ENCODE measurements at regions not wholly inside any gene's neighbourhood (a gene's known extent, or its start where the extent isn't known, plus 50 kb on each side); places are given as distances from the start of the nearest gene placed in this dataset.

DNA sequence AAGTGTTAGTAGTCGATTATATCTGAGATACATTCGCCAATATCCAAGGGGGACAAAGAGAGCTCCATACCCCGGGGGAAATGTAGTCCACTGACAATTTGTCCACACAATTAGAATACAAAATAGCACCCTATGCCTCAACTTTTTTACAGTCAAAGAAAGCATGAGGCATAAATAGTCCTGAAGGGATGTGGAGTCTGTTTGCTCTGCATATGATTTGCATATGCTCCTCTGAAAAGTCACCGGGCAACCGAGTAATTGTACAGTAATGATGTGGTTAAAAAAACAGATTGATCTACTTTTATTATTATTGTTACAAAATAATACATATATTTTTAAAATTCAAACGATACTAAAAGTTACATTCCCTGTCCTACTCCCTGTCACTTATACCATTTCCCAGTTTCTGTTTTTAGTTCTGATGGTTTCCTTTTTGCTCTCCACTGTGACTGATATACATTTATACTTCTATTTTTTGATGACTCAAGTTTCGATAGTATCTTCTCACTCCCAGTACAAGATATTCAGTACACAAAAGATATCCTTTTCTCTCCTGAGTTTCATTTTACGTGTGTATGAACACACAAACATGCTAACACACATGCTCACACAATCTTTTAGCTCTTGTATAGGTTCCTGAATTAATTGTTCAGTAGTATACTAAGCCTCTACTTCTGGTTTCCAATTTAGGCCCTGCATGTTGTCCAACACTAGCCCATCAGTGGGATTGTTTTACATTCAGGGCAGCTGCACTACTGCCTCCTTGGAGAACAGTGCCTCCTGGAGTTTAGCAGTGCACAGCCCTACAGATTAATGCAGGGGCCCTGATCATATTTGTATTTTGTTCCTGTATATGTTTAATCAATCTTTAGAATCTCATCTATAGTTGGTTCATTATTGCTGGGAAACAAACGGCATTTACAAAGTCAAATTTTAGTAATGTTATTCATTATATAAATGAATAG lies 130.9 kb downstream of the TES start:
- Histone ChIP-seq H3K27me3 (ENCODE audit: control insufficient read depth in 3 of 3, insufficient read depth in 3 of 3, low read length in 2 of 3) (no peaks in the 10 kb centered on the region), H3K9ac (ENCODE audit: insufficient read depth in 1 of 2, low read length in 2 of 2) (no peak overlapping the region), H3K9me3 (ENCODE audit: control insufficient read depth in 4 of 4, insufficient read depth in 3 of 4, low read length in 3 of 4) (no peaks in the 10 kb centered on the region), H3K27ac (ENCODE audit: low read depth in 1 of 2, low read length in 1 of 2) (no peak overlapping the region), H3K4me1 (ENCODE audit: control insufficient read depth in 5 of 5, insufficient read depth in 5 of 5, low read length in 5 of 5) (peaks cover 0 to 16% (median 0%) of the 10 kb centered on the region in 5 donors), H3K4me3 (no peak overlapping the region), H3K36me3 (ENCODE audit: control insufficient read depth in 4 of 4, insufficient read depth in 4 of 4, low read length in 4 of 4) (no peaks in the 10 kb centered on the region)
- WGBS, 2 donors, result 80 to 86% methylated on average over 9 of the region's 9 CpGs
- no peak for DNase-seq
- TF ChIP-seq, protein P1, sequence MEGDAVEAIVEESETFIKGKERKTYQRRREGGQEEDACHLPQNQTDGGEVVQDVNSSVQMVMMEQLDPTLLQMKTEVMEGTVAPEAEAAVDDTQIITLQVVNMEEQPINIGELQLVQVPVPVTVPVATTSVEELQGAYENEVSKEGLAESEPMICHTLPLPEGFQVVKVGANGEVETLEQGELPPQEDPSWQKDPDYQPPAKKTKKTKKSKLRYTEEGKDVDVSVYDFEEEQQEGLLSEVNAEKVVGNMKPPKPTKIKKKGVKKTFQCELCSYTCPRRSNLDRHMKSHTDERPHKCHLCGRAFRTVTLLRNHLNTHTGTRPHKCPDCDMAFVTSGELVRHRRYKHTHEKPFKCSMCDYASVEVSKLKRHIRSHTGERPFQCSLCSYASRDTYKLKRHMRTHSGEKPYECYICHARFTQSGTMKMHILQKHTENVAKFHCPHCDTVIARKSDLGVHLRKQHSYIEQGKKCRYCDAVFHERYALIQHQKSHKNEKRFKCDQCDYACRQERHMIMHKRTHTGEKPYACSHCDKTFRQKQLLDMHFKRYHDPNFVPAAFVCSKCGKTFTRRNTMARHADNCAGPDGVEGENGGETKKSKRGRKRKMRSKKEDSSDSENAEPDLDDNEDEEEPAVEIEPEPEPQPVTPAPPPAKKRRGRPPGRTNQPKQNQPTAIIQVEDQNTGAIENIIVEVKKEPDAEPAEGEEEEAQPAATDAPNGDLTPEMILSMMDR (IDR thresholded peaks at IDR 0.05; ENCODE audit: control extremely low read depth, extremely low read depth), result no peak
- no peak for ATAC-seq (ENCODE audit: insufficient read depth, low FRiP score)

GRCh38 chr7:116342125-116342524 lies 131.8 kb downstream of the TES start:
- DNase-seq (no peak), ATAC-seq (ENCODE audit: insufficient read depth, low FRiP score) (no peak)
- H3K27me3 ChIP-seq (ENCODE audit: control insufficient read depth in 3 of 3, insufficient read depth in 3 of 3, low read length in 2 of 3), result no peaks in the 10 kb centered on the region
- H3K9ac ChIP-seq (ENCODE audit: insufficient read depth in 1 of 2, low read length in 2 of 2), result no peak overlapping the region
- H3K4me1 ChIP-seq (ENCODE audit: control insufficient read depth in 5 of 5, insufficient read depth in 5 of 5, low read length in 5 of 5), result peaks cover 0 to 16% (median 0%) of the 10 kb centered on the region in 5 donors
- TF ChIP-seq, protein P1 (IDR thresholded peaks at IDR 0.05; ENCODE audit: control extremely low read depth, extremely low read depth), result no peak
- no peak overlapping the region for H3K4me3 ChIP-seq
- H3K9me3 ChIP-seq (ENCODE audit: control insufficient read depth in 4 of 4, insufficient read depth in 3 of 4, low read length in 3 of 4), result no peaks in the 10 kb centered on the region
- H3K36me3 ChIP-seq (ENCODE audit: control insufficient read depth in 4 of 4, insufficient read depth in 4 of 4, low read length in 4 of 4), result no peaks in the 10 kb centered on the region
- no peak overlapping the region for H3K27ac ChIP-seq (ENCODE audit: low read depth in 1 of 2, low read length in 1 of 2)

DNA sequence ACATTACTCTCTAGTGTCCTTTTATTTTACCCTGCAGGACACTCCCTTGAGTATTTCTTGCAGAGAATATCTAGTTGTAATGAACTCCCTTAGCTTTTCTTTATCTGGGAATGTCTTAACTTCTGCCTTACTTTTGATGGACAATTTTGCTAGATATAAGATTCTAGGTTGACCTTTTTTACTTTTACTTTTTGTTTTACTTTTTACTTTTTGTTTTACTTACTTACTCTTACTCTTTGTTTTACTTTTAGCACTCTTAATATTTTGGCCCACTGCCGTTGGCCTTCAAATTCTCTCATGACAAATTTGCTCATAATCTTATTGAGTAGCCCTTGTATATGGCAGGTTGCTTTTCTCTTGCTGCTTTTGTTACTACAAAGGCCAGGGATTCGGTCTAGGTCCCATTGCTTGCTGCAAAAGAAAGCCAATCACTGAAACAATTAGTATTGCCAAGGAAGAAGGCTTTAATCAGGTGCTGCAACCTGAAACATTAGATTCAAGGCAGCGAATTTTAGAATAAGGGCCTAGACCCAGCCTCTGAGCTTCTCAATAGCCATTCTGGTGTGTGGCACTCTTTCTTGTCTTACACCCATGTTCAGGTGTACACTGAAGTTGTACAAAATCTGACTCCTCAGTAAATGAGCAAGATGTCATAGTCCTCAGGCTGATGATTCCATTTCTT lies 137.0 kb downstream of the TES start:
- Histone ChIP-seq H3K4me3 (no peak overlapping the region), H3K9me3 (ENCODE audit: control insufficient read depth in 4 of 4, insufficient read depth in 3 of 4, low read length in 3 of 4) (no peaks in the 10 kb centered on the region), H3K4me1 (ENCODE audit: control insufficient read depth in 5 of 5, insufficient read depth in 5 of 5, low read length in 5 of 5) (peaks cover 0 to 3% (median 0%) of the 10 kb centered on the region in 5 donors), H3K9ac (ENCODE audit: insufficient read depth in 1 of 2, low read length in 2 of 2) (no peak overlapping the region), H3K27ac (ENCODE audit: low read depth in 1 of 2, low read length in 1 of 2) (no peak overlapping the region), H3K36me3 (ENCODE audit: control insufficient read depth in 4 of 4, insufficient read depth in 4 of 4, low read length in 4 of 4) (no peaks in the 10 kb centered on the region), H3K27me3 (ENCODE audit: control insufficient read depth in 3 of 3, insufficient read depth in 3 of 3, low read length in 2 of 3) (no peaks in the 10 kb centered on the region)
- WGBS, 2 donors, result 92 to 93% methylated on average over 3 of the region's 3 CpGs
- DNase-seq, result no peak
- no peak for ATAC-seq (ENCODE audit: insufficient read depth, low FRiP score)
- TF ChIP-seq, protein P1 (IDR thresholded peaks at IDR 0.05; ENCODE audit: control extremely low read depth, extremely low read depth), result no peak
